OCI-LY7 (cell line): ENCODE measurements at regions not wholly inside any gene's neighbourhood (a gene's known extent, or its start where the extent isn't known, plus 50 kb on each side); places are given as distances from the start of the nearest gene placed in this dataset.

ENCODE experiments used
- BruUV-seq: library from RNA; stranded (reverse); fragments of 400-500 nt; replicated peaks from 2 replicates; lab custom pipeline; 2021; lab: Mats Ljungman, UMichigan
- CTCF ChIA-PET: fragments of 300-600 bp; sonication (Branson Sonifier 250); formaldehyde crosslinking; loops from one replicate; lab custom pipeline; 2022; ENCODE audit warnings: antibody characterized with exemption; ENCODE audit not compliant: unreplicated experiment; lab: Charles Lee
- POLR2A ChIA-PET: fragments of 300-600 bp; sonication (Branson Sonifier 250); formaldehyde crosslinking; loops from one replicate; lab custom pipeline; 2022; ENCODE audit warnings: antibody characterized with exemption; lab: Charles Lee
- DNase-seq: peaks from one replicate; pipeline ENCODE4 v3.0.0-alpha.2; 2015; ENCODE audit warnings: low spot score
- H2AFZ ChIP-seq: fragments of 200-600 bp; sonication (generic), shearing (Covaris generic); 2 replicates; pipeline ENCODE4 v1.6.1; 2014; ENCODE audit warnings: mild to moderate bottlenecking, antibody characterized with exemption, low read length, moderate library complexity
- H3K27ac ChIP-seq: fragments of 200-600 bp; sonication (generic); 2 replicates; pipeline ENCODE4 v1.5.1; 2014; ENCODE audit warnings: mixed run types, low read depth, mild to moderate bottlenecking, moderate library complexity, low read length, inconsistent platforms; ENCODE audit not compliant: poor library complexity, severe bottlenecking
- H3K36me3 ChIP-seq: fragments of 200-600 bp; sonication (generic); 2 replicates; pipeline ENCODE4 v1.6.1; 2014; ENCODE audit warnings: mild to moderate bottlenecking, antibody characterized with exemption, low read length, moderate library complexity, mixed read lengths; ENCODE audit not compliant: insufficient read depth
- H3K4me1 ChIP-seq: fragments of 200-600 bp; sonication (generic); 2 replicates; pipeline ENCODE4 v1.5.1; 2014; ENCODE audit warnings: mild to moderate bottlenecking, low read length; ENCODE audit not compliant: insufficient read depth, poor library complexity, severe bottlenecking
- H3K4me2 ChIP-seq: fragments of 200-600 bp; sonication (generic); 2 replicates; pipeline ENCODE4 v1.6.1; 2014; ENCODE audit warnings: mild to moderate bottlenecking, low read length
- H3K4me3 ChIP-seq: fragments of 200-600 bp; sonication (generic); 2 replicates; pipeline ENCODE4 v1.5.1; 2014; ENCODE audit warnings: mild to moderate bottlenecking, low read depth, low read length; ENCODE audit not compliant: poor library complexity, severe bottlenecking
- H3K79me2 ChIP-seq: fragments of 200-600 bp; sonication (generic); 2 replicates; pipeline ENCODE4 v1.6.1; 2016; ENCODE audit warnings: low read depth, mild to moderate bottlenecking, low read length, moderate library complexity, mixed read lengths; ENCODE audit not compliant: insufficient read depth
- H3K9me2 ChIP-seq: fragments of 200-600 bp; sonication (generic); 2 replicates; pipeline ENCODE4 v1.6.1; 2016; ENCODE audit warnings: mild to moderate bottlenecking, low read length, mixed read lengths; ENCODE audit not compliant: insufficient read depth
- H3K9me3 ChIP-seq: fragments of 200-600 bp; sonication (generic); 2 replicates; pipeline ENCODE4 v1.6.1; 2014; ENCODE audit warnings: mild to moderate bottlenecking, mixed run types, low read length, mixed read lengths
- H4K20me1 ChIP-seq: fragments of 200-600 bp; sonication (generic); 2 replicates; pipeline ENCODE4 v1.6.1; 2014; ENCODE audit warnings: mild to moderate bottlenecking, antibody characterized with exemption, low read length, moderate library complexity, mixed read lengths; ENCODE audit not compliant: insufficient read depth
- EZH2phosphoT487 ChIP-seq: fragments of 200-600 bp; sonication (generic); IDR thresholded peaks from 2 replicates; pipeline ENCODE4 v1.6.1; 2018; ENCODE audit warnings: low read depth, borderline replicate concordance, mild to moderate bottlenecking, mixed run types, antibody characterized with exemption, low read length, moderate library complexity, mixed read lengths
- intact Hi-C: fragments of 100-400 bp; cut with micrococcal nuclease; formaldehyde crosslinking; loops from one replicate; pipeline ENCODE4 v1.10.0; 2022; ENCODE audit not compliant: unreplicated experiment
- TF ChIP-seq, protein P1 (sequence below): fragments of 200-600 bp; sonication (generic); conservative IDR thresholded peaks from 2 replicates; pipeline ENCODE4 v1.5.1; 2014; ENCODE audit warnings: mild to moderate bottlenecking, antibody characterized with exemption, low read length, moderate library complexity, mixed read lengths

DNA sequence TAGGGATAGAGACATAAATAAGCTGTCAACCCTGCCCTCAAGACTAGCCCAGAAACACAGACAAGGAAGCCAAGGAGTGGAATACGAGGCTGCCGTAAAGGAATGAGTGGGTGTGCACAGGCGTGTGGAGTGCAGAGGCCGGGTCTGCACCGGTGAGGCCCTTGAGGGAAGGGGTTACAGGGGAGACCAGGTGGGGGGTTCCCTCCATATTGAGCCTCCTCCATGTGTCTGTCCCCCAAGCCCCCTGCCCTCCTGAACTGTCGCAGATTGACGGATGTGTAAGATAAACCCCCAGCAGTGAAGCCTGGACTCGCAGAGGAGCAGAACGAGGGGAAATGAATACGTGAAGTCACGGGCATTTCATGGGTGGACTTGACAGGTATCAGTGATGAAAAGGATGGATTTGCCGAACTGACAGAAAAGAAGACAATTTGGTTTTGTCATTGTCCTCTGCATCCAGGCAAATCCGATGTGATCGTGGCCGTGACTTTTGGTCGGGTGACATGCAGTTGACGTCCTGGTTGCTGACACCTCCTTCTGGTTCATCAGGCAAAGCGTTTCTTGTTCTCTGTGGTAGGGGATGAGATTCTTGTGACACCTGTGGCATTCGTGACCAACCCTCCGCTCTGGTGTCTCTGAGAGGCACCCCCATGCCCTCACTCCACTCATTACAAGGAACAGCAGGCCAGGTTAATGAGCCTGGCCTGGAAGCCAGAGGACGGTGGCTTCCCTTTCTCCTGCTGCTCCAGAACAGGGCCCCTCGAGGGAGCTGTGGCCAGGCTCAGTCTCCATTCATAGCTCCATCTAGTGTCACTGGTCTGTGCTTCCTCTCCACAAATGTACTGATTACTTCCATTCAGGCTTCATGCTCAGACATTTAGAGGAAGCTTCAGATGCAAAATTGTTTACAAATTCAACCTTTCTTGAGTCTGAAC lies 223.1 kb upstream of the B3GAT1 start:
- H3K4me1 ChIP-seq = no peaks in the 10 kb centered on the region
- no peaks in the 10 kb centered on the region for H3K36me3 ChIP-seq
- H3K27ac ChIP-seq = no peak overlapping the region
- no peaks in the 10 kb centered on the region for H3K9me2 ChIP-seq
- TF ChIP-seq, protein P1, sequence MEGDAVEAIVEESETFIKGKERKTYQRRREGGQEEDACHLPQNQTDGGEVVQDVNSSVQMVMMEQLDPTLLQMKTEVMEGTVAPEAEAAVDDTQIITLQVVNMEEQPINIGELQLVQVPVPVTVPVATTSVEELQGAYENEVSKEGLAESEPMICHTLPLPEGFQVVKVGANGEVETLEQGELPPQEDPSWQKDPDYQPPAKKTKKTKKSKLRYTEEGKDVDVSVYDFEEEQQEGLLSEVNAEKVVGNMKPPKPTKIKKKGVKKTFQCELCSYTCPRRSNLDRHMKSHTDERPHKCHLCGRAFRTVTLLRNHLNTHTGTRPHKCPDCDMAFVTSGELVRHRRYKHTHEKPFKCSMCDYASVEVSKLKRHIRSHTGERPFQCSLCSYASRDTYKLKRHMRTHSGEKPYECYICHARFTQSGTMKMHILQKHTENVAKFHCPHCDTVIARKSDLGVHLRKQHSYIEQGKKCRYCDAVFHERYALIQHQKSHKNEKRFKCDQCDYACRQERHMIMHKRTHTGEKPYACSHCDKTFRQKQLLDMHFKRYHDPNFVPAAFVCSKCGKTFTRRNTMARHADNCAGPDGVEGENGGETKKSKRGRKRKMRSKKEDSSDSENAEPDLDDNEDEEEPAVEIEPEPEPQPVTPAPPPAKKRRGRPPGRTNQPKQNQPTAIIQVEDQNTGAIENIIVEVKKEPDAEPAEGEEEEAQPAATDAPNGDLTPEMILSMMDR = no peak
- no peak for TF ChIP-seq EZH2phosphoT487
- ChIA-PET POLR2A (no interaction called here), CTCF (no interaction called here)
- no peak overlapping the region for H3K4me3 ChIP-seq
- BruUV-seq = no TSS peak
- H2AFZ ChIP-seq = no peak overlapping the region
- H3K79me2 ChIP-seq = no peaks in the 10 kb centered on the region
- DNase-seq = no peak
- H4K20me1 ChIP-seq = no peaks in the 10 kb centered on the region
- intact Hi-C loops = no loop called here
- H3K4me2 ChIP-seq = no peak overlapping the region
- no peaks in the 10 kb centered on the region for H3K9me3 ChIP-seq

DNA sequence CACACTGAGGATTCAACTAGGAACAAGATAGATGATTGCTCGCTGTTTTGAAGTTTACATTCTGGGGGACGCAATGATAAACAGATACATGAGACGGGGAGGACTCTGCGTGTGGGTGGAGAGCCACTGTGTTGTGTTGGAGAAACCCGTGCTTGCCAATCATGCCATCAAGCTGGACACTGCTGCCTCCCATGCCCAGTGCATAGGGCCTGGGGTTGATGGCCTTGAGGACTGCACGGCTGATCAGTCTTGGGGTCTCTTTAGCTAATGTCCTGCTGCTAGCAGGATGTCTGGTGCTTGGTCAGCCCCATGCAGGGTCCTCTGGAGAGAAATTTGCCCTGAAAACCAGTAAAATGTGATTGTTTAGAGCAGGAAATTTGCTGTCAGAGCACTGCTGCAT lies 221.2 kb upstream of the B3GAT1 start:
- H3K4me2 ChIP-seq = no peak overlapping the region
- H3K4me1 ChIP-seq = no peaks in the 10 kb centered on the region
- H3K9me3 ChIP-seq = no peaks in the 10 kb centered on the region
- POLR2A ChIA-PET = no interaction called here
- no peak for TF ChIP-seq EZH2phosphoT487
- TF ChIP-seq, protein P1 = no peak
- H3K79me2 ChIP-seq = no peaks in the 10 kb centered on the region
- no peaks in the 10 kb centered on the region for H3K9me2 ChIP-seq
- H4K20me1 ChIP-seq = no peaks in the 10 kb centered on the region
- intact Hi-C loops = no loop called here
- no peak for DNase-seq
- H2AFZ ChIP-seq = no peak overlapping the region
- no peaks in the 10 kb centered on the region for H3K36me3 ChIP-seq
- no peak overlapping the region for H3K4me3 ChIP-seq
- CTCF ChIA-PET = no interaction called here
- BruUV-seq = no TSS peak
- no peak overlapping the region for H3K27ac ChIP-seq
